ENCODE measurements at regions not wholly inside any gene's neighbourhood (a gene's known extent, or its start where the extent isn't known, plus 50 kb on each side); places are given as distances from the start of the nearest gene placed in this dataset.
"Not testable (repeated sequence)": the region's sequence is repeated elsewhere in the genome, so short reads cannot be mapped to it uniquely, and the experiment has no call there.

DNA sequence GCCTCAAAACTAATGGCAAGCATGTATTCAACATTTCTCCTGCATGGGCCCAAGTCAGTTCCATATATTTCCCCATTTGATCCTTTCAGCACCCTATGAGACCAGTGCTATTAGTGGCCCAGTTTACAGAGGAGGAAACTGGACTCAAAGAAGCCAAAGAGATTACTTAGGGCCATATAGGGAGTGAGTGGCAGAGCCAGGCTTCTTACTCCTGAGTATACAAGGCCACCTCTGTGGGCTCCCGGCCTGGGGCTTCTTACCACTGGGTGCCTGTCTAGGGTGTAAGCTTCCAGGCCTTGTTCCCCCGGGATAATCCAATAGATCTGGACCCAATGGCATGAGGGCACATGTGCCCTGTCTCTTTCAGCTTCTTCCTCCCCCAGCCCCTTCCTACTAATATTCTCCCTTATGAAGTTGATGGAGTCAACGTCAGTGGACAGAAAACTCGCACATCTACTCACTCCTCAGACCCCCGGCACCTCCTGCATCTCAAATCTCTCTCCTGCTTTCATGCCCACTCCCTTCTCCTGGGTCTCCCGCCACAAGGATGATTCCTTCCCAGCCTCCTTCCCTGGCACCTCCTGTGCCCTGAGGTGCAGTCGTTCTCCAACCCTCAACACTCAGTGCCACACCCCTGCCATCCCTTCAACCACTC, 222.6 kb downstream of the ANAPC1 start:
- in situ Hi-C loops (cut with HindIII; ENCODE audit: low sequenced_read_pairs), result no loop called here

DNA sequence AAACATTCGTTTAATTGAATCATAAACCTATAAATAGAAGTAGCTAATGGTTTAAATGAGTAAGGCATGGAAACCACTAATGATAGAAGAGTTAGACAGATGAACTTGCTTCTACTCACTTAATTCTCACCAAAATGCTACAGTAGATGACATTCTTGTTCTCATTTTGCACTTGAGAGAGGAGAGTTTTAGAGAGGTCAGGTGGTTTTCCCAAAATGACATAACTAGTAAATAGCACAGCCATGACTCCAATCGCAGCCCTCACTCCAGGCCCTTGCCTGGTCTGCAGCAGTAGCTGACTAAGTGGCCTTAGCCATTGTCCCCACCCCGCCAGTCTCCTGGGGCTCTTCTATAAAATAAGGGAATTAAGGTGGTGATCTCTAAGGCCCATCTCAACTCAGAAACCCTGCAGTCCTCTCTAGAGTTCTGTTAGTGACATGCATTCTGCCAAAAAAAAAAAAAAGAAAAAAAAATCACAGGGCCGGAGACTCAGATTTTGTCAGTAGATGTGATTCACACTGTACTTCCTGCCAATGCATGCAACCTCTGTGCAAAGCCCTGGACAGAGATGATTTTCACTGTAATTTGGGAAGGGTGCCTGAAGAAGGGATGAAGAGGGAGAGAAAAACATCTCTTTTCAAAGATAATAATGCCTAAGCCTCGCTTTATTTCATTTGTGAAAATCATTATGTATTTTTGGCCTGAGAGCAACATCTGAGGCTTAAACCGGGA, 221.8 kb downstream of the ANAPC1 start:
- in situ Hi-C loops (cut with HindIII; ENCODE audit: low sequenced_read_pairs), result no loop called here

DNA sequence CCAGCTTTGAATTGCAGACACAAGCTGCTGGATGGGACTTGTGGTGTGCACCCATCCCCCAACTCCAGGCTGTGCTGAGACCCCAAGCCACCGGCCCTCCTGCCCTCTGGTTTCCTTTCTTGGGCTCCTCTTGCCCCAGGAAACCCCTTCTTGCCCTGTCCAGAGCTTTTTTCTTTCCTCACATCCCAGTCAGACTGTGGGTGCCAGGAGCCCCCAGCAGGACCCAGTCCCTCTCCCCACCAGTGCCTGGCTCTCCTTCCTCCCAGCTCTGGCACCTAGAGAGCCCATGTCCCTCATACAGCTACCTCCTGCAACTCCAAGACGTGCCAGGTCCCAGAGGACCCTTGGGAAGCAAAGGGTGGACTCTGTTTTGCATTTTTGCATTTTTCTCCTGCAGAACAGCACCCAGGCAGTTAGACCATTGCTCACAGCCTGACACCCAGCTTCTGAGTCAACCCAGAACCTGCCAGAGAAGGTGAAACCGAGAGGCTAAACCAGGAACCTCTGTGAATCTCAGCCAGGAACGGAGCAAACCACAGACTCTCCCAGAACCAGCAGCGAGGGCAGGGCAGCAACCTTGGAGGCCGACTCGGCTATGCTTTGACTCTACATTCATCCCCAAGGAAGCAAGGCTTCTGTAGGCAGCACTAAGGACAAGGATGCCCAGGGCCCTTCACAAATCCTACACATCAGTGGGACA, 221.1 kb downstream of the ANAPC1 start:
- in situ Hi-C loops (cut with HindIII; ENCODE audit: low sequenced_read_pairs), result no loop called here

DNA sequence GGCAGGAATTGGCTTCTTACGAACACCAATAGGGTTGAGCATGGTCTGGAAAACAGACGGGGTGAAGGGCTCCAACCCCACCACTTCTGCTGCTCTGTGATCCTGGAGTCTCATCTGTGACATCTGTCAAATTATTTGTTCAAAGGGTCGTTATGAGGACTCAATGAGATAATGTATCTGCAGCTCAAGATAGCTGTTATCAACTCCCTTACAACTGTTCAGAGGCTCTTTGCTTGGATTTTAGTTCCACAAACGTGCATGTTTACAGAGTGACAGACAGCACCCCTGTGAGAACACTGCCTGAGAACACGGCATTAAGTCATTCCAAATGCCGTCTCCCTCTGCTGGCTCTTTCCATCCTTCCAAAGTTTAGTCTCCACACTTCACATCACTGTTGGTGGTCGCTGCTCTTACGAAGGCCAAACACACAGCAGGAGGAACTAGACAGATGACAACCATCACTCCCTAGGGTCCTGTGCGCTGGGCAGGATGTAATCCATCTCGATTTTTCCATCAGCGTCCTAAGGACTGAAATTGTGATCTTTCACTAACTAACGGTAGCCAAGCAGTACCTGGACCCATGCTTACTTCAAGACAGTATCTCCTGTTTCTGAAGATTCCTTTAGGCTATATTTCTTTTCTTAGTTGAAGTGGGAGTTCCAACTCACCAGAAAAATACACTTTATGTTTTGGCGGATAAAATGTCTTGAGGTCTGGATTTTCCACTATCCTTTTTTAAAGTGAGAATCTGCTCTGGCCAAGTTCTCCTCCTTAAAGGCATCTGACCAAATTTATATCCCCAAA, 220.3 kb downstream of the ANAPC1 start:
- in situ Hi-C loops (cut with HindIII; ENCODE audit: low sequenced_read_pairs), result no loop called here

DNA sequence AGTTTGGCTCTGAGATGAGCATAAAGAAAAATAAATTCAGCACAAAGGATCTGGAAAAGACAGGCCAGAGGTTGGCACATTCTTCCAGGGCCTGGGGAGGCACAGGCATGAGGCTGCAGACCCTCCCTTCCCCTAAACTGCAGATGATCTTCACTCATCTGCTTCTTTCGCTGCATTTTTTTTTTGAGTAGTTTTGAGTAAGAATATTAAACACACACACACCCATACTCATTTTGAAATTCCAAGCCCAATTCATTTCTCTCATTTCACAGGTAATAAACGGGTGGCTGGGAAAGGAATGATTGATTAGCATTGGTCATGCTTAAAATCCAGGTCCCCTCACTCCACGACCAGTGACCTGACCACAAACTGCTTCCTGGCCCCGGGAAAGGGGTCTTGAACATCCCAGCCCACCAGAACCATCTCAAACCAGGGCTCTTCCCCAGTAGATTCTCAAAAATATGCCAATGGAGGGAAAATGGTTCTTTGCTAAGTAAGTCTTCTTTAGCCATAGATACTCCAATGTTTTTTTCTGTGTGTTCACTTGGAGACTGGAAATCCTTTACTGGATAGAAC, 219.6 kb downstream of the ANAPC1 start:
- in situ Hi-C loops (cut with HindIII; ENCODE audit: low sequenced_read_pairs), result no loop called here

DNA sequence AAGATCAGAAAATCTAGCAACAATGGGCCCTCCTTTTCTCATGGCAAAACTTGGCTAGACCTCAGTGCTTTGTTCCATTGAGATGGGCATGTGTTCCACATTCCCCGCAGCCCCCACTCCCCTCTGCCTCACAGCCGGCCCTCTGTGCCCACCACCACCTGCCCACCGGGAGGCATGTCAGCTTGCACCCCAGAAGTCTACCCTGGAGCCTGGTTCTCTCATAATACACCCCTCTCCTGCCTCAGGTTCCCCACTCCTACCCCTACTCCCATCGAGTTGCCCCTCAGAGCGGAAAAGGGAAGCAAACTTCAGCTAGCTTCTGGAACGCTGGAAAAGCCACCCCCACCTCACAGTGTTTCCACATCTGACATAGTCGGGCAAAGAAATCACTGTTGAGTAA, 219.0 kb downstream of the ANAPC1 start:
- in situ Hi-C loops (cut with HindIII; ENCODE audit: low sequenced_read_pairs), result no loop called here

DNA sequence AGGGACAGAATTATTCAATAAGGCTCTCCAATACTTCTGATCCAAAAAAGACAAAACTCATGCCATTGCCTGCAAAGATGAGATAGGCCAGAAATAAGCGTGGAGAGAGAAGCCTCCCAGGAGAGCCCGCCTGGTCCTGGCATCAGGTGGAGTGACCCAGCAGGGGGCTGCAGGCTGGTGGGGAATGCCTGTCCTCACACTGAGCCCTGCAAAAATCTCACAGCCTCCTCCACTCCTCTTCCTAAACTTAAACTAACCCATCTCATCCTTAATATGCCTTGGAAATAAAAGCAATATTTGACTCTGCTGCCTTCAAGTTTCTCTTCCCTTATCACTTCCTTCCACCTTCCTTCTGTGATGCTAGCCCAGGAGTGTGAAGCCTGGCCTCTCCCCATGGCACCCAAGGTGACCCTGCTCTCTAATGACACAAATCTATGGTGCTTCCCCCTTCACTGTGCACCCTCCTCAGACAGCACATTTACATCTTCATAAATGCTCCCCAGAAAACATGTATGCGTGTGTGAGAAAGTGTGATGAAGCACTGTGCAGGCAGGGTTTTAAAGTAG, 218.4 kb downstream of the ANAPC1 start:
- in situ Hi-C loops (cut with HindIII; ENCODE audit: low sequenced_read_pairs), result no loop called here

DNA sequence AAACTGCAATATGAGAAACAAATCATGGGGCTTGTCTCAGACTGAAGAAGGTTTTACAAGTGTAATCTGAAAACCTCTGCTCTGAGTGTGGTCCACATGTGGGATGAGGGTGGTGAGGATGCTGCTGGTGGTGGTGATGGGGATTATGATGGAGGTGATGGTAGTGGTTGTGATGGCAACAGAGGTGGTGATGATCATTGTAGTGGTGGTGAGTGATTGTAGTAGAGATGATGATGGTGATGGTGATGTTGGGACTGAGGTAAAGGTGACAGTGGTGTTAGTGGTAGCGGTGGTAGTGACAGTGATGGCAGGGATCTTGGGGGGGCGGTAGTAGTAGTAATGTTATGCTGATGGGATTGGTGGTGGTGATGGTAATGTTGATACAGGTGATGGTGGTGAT, 217.8 kb downstream of the ANAPC1 start:
- in situ Hi-C loops (cut with HindIII; ENCODE audit: low sequenced_read_pairs), result no loop called here

DNA sequence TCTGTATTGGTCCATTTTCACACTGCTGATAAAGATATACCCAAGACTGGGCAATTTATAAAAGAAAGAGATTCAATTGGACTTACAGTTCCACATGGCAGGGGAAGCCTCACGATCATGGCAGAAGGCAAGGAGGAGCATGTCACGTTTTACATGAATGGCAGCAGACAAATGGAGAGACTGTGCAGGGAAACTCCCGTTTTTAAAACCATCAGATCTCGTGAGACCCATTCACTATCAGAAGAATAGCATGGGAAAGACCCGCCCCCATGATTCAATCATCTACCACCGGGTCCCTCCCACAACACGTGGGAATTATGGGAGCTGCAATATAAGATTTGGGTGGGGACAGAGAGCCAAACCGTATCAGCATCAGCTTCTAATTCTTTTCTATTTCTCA, 217.0 kb downstream of the ANAPC1 start:
- in situ Hi-C loops (cut with HindIII; ENCODE audit: low sequenced_read_pairs), result no loop called here

DNA sequence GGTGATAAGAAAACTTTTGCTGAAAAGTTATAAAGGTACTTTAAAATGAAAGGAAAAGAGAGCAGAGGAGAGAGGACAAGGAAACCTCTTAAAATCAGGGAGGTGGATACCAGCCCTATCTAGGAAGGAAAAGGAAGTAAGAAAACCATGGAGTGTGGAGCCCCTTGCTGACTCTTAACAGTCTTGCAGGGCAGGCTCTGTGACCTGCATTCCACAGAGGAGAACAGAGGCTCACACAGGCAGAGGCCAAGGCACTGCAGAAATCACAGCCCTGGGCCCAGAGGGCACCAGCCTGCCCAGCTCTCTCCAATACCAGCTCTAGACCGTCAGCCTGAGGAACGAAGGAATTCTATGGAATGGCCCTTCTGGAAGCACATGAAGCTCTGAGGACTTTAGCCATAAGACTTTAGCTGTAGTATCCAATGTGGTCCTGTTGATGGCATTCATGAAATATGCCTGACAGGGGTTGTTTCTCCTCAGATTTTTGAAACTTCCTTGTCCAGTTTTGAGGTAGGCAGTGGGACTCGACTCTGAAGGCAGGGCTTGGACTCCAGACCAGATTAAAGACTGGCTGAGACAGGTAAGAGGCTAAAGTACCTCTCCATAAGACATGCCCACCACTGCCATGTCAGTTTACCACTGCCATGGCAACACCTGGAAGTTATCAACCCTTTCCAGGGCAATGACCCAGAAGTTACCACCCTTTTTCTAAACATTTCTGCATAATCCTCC, 216.3 kb downstream of the ANAPC1 start:
- in situ Hi-C loops (cut with HindIII; ENCODE audit: low sequenced_read_pairs), result no loop called here

DNA sequence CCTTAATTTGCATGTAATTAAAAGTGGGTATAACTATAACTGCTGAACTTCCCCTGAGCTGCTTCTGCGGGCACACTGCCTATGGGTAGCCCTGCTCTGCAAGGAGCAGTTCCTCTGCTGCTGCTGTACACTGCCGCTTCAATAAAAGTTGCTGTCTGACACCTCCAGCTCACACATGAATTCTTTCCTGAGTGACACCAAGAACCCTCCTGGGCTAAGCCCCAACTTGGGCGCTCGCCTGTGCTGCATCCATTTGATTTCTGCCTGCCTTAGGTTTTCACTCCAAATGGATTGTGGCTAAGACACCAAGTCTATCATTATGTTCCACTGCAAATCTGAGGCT, 215.7 kb downstream of the ANAPC1 start:
- in situ Hi-C loops (cut with HindIII; ENCODE audit: low sequenced_read_pairs), result no loop called here

DNA sequence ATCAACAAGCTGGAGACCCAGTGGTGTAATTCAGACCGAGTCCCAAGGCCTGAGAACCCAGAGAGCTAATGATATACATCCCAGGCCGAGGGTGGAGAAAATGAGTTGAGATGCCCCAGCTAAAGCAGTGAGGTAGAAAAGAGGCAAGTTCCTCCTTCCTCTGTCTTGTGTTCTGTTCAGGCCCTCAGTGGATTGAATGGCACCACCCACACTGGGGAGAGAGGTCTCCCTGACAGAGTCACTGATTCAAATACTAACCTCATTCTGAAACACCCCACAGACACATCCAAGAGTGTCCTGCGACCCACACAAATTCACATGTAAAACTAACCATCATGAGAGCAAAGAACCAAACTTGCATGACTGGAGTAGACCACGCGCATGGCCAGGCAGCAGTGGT, 215.3 kb downstream of the ANAPC1 start:
- in situ Hi-C loops (cut with HindIII; ENCODE audit: low sequenced_read_pairs), result no loop called here

DNA sequence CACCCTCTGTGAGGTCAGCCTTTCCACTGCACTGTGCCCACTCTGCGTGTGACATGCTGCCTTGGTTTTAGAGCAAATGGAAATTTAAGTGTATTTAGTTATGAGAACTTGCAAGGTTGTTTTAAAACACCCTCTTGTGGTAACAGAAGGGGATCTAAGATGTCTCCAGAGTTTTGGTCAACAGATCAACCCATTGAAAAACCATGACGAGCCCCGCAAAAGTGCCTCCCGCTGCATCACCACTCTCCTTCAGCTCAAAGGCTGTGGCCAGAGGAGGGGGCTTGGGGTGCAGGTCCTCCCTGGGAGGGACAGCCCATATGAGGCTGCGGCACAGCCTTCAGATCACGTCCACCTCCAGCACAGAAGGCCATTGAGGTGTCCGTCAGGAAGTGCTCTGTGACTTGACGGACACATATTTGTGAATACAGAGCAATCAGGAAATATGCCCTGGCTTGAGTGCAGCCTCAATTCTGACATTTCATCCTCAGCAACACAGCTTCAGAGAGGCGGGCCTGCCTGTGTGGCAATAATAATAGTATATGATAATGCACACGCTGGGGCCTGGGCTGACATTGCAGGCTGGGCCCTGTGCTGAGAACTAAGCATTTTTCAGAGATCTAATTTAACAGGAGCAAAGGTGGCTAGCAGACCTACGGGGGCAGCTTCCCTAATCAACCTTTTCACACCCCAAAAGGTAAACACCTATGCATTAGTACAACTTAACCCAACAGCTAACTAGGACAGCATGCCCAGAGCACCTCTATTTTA, 213.9 kb downstream of the ANAPC1 start:
- in situ Hi-C loops (cut with HindIII; ENCODE audit: low sequenced_read_pairs), result no loop called here

DNA sequence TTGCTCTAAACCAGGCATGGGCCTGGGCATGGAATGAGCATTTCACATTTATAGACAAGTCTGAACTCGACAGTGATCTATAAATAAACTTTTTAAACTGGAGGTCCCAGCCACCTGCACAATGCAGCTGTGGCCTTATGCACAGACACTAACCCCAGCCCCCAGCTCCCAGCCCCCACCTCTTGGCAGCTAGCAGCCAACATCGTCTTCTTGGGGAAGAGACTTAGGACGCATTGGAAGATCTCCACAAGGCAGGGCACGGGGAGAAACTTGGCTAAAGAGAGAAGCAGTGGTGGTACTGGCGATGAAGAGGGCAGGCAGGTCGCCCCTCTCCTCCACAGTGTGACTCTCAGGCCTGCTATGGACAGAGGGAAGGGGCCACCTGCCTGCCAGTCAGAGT, 213.2 kb downstream of the ANAPC1 start:
- in situ Hi-C loops (cut with HindIII; ENCODE audit: low sequenced_read_pairs), result no loop called here

DNA sequence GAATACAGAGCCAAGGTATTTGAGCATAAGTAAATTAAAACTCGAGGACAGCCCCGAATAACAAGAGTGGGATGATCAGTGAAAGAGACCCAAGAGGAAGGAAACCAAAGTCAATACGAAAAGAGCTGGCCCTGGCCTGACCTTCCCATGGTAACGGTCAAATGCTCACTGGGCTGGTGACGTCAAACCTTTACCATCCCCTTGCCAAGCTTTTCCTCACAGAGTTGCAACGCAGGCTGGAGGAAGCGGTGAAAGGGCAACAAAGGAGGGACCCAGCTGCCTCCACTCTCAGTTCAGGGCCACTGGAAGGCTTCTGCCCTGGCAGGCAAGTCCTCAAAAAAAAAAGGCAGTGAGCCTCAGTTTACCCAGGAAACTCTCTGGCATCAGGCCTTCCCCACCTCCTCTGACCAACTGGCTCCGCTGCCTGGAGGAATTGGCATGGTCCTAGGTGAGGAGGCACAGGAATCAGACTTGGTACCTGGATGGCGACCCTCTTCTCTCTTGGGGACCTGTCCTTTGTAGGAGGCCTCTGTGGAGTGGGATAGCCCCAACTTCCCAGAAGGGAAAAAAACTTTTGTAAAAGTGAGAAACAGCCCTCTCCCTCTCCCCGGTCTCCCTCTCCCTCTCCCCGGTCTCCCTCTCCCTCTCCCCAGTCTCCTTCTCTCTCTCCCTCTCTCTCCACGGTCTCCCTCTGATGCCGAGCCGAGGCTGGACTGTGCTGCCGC, 212.4 kb downstream of the ANAPC1 start:
- in situ Hi-C loops (cut with HindIII; ENCODE audit: low sequenced_read_pairs), result no loop called here

DNA sequence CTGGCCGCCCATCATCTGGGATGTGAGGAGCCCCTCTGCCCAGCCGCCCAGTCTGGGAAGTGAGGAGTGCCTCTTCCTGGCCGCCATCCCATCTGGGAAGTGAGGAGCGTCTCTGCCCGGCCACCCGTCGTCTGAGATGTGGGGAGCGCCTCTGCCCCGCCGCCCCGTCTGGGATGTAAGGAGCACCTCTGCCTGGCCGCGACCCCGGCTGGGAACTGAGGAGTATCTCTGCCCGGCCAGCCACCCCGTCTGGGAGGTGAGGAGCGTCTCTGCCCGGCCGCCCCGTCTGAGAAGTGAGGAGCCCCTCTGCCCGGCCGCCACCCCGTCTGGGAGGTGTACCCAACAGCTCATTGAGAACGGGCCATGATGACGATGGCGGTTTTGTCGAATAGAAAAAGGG, 211.4 kb downstream of the ANAPC1 start:
- in situ Hi-C loops (cut with HindIII; ENCODE audit: low sequenced_read_pairs), result not testable (repeated sequence)

DNA sequence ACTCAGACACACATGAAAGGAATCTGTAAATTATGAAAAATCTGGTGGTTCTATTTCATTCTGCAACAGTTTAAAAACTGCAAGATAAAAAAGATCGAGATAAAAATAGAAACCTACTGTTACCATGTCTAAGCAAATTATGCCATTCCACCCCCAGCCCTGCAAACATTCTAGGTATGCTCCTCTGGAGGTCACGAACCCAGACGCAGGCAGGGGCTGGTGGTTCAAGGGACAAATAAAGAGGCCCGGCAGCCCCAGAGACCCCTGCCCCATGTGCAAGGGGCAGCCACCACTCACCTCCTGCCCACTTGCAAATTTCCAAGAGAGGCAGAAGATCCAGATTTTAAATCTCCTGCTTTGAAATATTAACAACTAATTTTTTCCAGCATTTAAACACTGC, 210.5 kb downstream of the ANAPC1 start:
- in situ Hi-C loops (cut with HindIII; ENCODE audit: low sequenced_read_pairs), result no loop called here

DNA sequence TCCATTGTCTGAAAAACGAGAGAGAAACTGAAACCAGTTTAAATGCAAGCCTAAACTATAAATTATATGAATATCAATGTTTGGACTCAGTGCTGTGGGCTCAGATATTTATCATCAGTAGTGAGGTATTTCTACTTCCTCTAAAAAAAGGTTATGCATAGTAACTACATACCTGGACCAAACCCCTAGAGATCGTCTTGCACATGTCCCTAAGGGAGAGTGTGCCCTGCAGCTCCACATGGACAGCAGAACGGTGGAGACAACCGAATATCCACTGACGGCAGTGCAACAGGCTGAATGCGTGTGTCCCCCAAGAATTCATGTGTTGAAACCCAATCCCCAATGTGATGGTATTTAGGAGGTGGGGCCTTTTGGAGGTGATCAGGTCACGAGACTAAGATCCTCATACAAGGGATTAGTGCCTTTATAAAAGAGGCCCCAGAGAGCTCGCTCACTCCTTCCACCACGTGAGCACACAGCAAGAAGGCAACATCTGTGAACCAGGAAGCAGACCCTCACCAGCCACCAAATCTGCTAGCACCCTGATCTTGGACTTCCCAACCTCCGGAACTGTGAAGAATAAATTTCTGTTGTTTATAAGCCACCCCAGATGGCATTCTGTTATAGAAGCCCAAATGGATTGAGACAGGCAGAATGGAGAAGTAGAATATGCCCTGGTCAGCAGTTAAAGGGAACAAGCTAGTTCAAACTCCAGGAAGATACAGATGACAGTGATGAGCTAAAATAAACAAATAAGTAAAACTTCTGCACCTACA, 208.4 kb downstream of the ANAPC1 start:
- in situ Hi-C loops (cut with HindIII; ENCODE audit: low sequenced_read_pairs), result no loop called here
